ENCODE measurements at regions not wholly inside any gene's neighbourhood (a gene's known extent, or its start where the extent isn't known, plus 50 kb on each side); places are given as distances from the start of the nearest gene placed in this dataset.

DNA sequence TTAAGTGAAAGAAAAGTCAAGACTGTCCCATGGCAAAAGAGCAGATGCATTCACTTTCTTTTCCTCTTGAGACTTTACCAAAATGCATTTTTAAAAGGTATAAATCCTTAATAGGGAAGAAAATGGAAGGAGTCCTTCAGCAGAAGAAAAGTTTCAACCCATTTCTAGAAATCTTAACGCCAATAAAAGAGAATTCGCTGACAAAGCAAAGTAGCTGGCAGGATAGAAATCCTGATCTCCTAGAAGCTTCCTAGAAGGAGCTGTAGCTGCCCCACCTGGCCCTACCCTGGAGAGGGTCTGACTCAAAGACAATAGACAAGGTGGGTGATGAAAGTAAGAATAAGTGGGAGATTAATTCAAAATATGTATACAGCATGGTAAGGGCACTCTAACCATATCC lies 144.9 kb upstream of the PKDCC start:
- TF ChIP-seq, protein P1, sequence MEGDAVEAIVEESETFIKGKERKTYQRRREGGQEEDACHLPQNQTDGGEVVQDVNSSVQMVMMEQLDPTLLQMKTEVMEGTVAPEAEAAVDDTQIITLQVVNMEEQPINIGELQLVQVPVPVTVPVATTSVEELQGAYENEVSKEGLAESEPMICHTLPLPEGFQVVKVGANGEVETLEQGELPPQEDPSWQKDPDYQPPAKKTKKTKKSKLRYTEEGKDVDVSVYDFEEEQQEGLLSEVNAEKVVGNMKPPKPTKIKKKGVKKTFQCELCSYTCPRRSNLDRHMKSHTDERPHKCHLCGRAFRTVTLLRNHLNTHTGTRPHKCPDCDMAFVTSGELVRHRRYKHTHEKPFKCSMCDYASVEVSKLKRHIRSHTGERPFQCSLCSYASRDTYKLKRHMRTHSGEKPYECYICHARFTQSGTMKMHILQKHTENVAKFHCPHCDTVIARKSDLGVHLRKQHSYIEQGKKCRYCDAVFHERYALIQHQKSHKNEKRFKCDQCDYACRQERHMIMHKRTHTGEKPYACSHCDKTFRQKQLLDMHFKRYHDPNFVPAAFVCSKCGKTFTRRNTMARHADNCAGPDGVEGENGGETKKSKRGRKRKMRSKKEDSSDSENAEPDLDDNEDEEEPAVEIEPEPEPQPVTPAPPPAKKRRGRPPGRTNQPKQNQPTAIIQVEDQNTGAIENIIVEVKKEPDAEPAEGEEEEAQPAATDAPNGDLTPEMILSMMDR (IDR thresholded peaks at IDR 0.05) = no peak
- intact Hi-C loops (cut with DNase I, micrococcal nuclease) = no loop called here
- no peak for ATAC-seq
- DNase-seq = no peak
- Histone ChIP-seq H3K36me3 (ENCODE audit: low read depth) (no peaks in the 10 kb centered on the region), H3K4me3 (no peak overlapping the region), H3K4me1 (ENCODE audit: low read depth) (no peaks in the 10 kb centered on the region), H3K9me3 (no peaks in the 10 kb centered on the region)

DNA sequence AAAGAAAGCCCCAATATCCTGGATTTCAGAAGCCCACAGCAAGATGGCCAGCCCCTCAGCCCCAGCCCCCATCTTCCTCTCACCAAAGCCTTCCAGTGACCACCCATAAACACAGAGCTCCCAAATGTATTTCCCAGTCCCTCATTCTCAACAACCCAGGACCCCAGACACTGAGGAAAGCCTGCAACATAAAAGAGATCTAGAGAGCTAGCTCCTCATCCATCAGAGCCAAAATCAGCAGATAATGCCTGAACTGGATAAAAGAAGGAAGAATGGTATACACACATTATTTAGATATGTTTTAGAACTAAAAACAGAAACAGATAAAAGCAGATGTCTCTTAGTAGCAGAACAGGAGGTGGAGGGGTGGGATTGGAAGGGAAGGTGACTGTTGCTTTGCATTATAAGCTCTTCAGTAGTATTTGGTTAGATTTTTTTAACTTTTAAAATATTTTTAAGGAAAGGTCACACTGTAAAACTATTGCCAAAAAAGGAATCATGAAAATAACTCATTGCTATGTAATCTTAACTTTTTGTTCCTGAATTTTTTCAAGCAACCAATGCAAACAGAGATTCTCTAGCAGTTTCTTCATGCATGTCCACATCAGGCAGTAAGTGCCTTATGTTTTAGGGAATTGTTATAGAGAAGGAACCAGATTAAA lies 144.2 kb upstream of the PKDCC start:
- Histone ChIP-seq H3K9me3 (no peaks in the 10 kb centered on the region), H3K4me3 (no peak overlapping the region), H3K4me1 (ENCODE audit: low read depth) (no peaks in the 10 kb centered on the region), H3K36me3 (ENCODE audit: low read depth) (no peaks in the 10 kb centered on the region)
- intact Hi-C loops (cut with DNase I, micrococcal nuclease) = no loop called here
- TF ChIP-seq, protein P1 (IDR thresholded peaks at IDR 0.05) = no peak
- ATAC-seq = no peak
- DNase-seq = no peak

DNA sequence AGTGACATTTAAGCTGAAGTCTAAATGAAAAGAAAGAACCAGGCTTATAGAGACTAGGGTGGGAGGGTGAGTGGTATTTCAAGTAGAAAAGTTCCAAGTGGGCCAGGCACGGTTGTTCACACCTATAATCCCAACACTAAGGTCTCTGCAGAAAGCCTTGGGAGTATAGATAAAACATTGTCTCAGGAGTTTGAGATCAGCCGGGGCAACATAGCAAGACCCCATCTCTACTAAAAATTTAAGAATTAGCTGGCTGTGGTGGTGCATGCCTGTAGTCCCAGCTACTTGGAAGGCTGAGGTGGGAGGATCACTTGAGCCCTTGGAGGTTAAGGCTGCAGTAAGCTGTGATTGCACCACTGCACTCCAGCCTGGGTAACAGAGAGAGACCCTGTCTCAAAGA lies 143.4 kb upstream of the PKDCC start:
- Histone ChIP-seq H3K9me3 (no peaks in the 10 kb centered on the region), H3K4me3 (no peak overlapping the region), H3K4me1 (ENCODE audit: low read depth) (no peaks in the 10 kb centered on the region), H3K36me3 (ENCODE audit: low read depth) (no peaks in the 10 kb centered on the region)
- intact Hi-C loops (cut with DNase I, micrococcal nuclease) = no loop called here
- ATAC-seq (no peak), DNase-seq (no peak)
- TF ChIP-seq, protein P1 (IDR thresholded peaks at IDR 0.05) = no peak

DNA sequence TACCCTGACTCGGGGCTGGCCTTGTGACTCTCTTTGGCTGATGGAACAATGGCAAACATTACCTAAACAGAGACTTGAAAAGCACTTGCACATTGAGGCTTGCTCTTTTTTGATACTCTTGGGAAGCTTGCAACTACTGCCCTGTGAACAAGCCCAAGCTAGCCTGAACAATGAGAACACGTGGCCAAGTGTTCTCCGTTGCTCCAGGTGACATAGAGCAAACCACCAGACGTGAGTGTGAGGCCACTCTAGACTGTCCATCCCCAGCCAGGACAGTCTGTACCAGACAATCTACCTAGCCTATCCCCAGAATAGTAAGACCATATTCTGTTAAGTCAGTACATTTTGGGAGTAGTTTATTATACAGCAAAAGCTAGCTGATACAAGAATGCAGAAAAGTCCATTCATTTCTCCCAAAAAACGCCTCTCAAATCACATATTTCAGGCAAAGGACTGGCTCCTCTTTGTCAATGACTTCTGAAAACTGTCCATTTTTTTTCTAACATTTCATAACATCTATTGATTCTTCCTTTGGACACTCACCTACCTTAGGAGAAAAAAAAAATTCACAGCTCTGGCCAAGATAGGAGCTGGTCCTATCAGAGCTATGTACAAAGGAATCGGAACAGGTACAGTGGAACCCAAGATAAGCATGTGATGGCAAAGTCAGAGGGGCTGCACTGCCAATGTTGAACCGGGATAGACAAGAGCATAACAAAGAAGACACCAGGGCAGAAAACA lies 142.1 kb upstream of the PKDCC start:
- intact Hi-C loops (cut with DNase I, micrococcal nuclease) = no loop called here
- TF ChIP-seq, protein P1 (IDR thresholded peaks at IDR 0.05) = no peak
- Histone ChIP-seq H3K9me3 (no peaks in the 10 kb centered on the region), H3K4me3 (no peak overlapping the region), H3K4me1 (ENCODE audit: low read depth) (no peaks in the 10 kb centered on the region), H3K36me3 (ENCODE audit: low read depth) (no peaks in the 10 kb centered on the region)
- ATAC-seq (no peak), DNase-seq (no peak)

DNA sequence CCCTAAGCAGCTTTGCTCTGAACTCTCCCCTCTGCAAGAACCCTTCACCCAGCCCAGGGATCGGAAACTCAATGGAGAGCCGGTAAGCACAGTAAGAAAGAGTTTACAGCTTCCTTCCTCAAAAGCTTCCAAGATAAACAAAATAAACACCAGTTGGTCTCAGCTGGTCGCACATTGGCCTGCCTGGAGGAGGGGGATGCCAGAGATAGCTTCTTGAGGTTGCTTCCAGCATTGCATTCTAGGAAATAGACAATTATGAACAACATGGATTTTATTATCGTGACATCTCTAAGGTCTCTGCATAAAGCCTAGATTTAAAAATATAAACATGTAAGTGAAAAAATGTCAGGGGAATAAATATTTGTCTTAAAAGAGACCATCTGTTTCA lies 141.5 kb upstream of the PKDCC start:
- Histone ChIP-seq H3K4me1 (ENCODE audit: low read depth) (no peaks in the 10 kb centered on the region), H3K4me3 (no peak overlapping the region), H3K36me3 (ENCODE audit: low read depth) (no peaks in the 10 kb centered on the region), H3K9me3 (no peaks in the 10 kb centered on the region)
- ATAC-seq (peak; percentile 25), DNase-seq (peak in 1 of 3 donors; percentile 28)
- TF ChIP-seq, protein P1 (IDR thresholded peaks at IDR 0.05) = no peak
- intact Hi-C loops (cut with DNase I, micrococcal nuclease) = no loop called here
